ENCODE measurements at regions not wholly inside any gene's neighbourhood (a gene's known extent, or its start where the extent isn't known, plus 50 kb on each side); places are given as distances from the start of the nearest gene placed in this dataset.

DNA sequence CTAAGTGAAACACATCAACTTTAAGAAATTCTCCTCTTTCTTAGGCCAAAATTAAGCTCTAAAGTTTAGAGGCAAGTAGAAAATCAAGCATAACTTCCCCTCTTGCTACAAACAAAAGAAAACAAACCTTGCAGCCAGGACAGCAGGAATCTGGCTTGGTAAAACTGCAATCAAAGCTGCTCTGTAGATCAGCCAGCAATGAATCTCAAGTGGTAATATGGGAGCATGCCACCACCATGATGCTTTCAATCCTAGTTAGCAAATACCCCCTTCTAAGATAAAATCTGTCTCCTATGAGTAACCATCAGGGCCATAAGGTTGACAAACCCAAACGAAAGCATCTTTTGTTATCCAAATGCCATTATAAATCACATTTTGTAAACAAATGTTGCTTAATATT is 208.3 kb upstream of the PLSCR5 start:
- DNase-seq (no peak), ATAC-seq (no peak)
- Histone ChIP-seq H3K4me1 (ENCODE audit: control insufficient read depth, insufficient read depth, low read length) (no peaks in the 10 kb centered on the region), H3K27ac (ENCODE audit: low read length) (no peak overlapping the region), H3K27me3 (ENCODE audit: control insufficient read depth, insufficient read depth) (no peaks in the 10 kb centered on the region), H3K4me3 (ENCODE audit: low read length) (no peak overlapping the region), H3K9me3 (ENCODE audit: control insufficient read depth, low read length) (no peaks in the 10 kb centered on the region)
- 55% methylated on average over 1 of the region's 1 CpG for WGBS
- intact Hi-C loops (cut with DNase I) = no loop called here

DNA sequence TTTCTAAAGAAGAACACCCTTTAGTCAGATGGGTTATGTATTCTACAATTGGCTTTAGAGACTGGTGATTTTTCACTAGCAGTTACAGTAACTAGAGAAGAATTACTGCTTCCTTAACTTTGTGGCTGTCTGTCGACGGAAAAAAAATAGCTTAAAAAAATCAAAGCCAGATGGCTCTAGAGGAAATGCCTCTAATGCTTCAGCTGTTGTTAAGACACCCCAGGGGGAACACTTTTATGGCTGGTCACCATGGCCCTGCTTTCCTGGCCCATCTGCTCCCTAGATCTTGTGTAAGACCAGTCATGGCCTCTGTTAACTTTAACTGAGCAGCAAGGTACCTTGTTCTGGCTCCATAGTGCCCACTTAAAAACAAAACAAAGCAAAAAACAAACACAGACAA is 198.6 kb upstream of the PLSCR5 start:
- 45% methylated on average over 2 of the region's 2 CpGs for WGBS

GRCh38 chr3:146801492-146801891 is 196.3 kb upstream of the PLSCR5 start:
- DNase-seq (no peak), ATAC-seq (no peak)
- no peaks in the 10 kb centered on the region for H3K4me1 ChIP-seq (ENCODE audit: control insufficient read depth, insufficient read depth, low read length)
- no peak overlapping the region for H3K4me3 ChIP-seq (ENCODE audit: low read length)
- H3K27ac ChIP-seq (ENCODE audit: low read length) = no peak overlapping the region
- WGBS = 19% methylated on average over 2 of the region's 2 CpGs
- H3K9me3 ChIP-seq (ENCODE audit: control insufficient read depth, low read length) = no peaks in the 10 kb centered on the region
- intact Hi-C loops (cut with DNase I) = no loop called here
- no peaks in the 10 kb centered on the region for H3K27me3 ChIP-seq (ENCODE audit: control insufficient read depth, insufficient read depth)

More for the DNA sequence above, 198.6 kb upstream of the PLSCR5 start:
- ATAC-seq (no peak), DNase-seq (no peak)
- no peak overlapping the region for H3K4me3 ChIP-seq (ENCODE audit: low read length)
- no peaks in the 10 kb centered on the region for H3K9me3 ChIP-seq (ENCODE audit: control insufficient read depth, low read length)
- H3K27me3 ChIP-seq (ENCODE audit: control insufficient read depth, insufficient read depth) = no peaks in the 10 kb centered on the region
- H3K4me1 ChIP-seq (ENCODE audit: control insufficient read depth, insufficient read depth, low read length) = no peaks in the 10 kb centered on the region
- H3K27ac ChIP-seq (ENCODE audit: low read length) = no peak overlapping the region
- intact Hi-C loops (cut with DNase I) = no loop called here

- H3K4me1 ChIP-seq (ENCODE audit: control insufficient read depth, insufficient read depth, low read length) = no peaks in the 10 kb centered on the region
- ATAC-seq = no peak
- no peaks in the 10 kb centered on the region for H3K9me3 ChIP-seq (ENCODE audit: control insufficient read depth, low read length)
- WGBS = 80% methylated on average over 2 of the region's 2 CpGs
- no peak overlapping the region for H3K4me3 ChIP-seq (ENCODE audit: low read length)
- DNase-seq = no peak
- intact Hi-C loops (cut with DNase I) = no loop called here
- H3K27ac ChIP-seq (ENCODE audit: low read length) = no peak overlapping the region
- no peaks in the 10 kb centered on the region for H3K27me3 ChIP-seq (ENCODE audit: control insufficient read depth, insufficient read depth)
Observed at GRCh38 chr3:146800484-146800883, 195.3 kb upstream of the PLSCR5 start.

DNA sequence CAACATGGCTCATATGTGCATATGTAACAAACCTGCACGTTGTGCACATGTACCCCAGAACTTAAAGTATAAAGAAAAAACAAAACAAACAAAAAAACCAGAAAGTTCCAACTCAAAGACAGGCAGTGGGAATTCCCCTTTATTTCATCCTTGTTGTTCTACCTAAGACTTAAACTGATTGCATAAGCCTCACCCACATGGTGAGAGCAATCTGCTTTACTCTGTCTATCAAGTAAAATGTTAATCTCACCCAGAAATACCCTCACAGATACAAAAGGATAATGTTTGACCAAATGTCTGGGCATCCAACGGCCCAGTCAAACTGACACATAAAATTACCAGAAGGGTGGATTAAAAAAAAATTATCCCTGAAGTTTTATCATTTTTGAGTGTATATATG is 190.9 kb upstream of the PLSCR5 start:
- Histone ChIP-seq H3K4me3 (ENCODE audit: low read length) (no peak overlapping the region), H3K27ac (ENCODE audit: low read length) (no peak overlapping the region), H3K9me3 (ENCODE audit: control insufficient read depth, low read length) (no peaks in the 10 kb centered on the region), H3K4me1 (ENCODE audit: control insufficient read depth, insufficient read depth, low read length) (no peaks in the 10 kb centered on the region), H3K27me3 (ENCODE audit: control insufficient read depth, insufficient read depth) (no peaks in the 10 kb centered on the region)
- no peak for DNase-seq
- WGBS = 54% methylated on average over 2 of the region's 2 CpGs
- intact Hi-C loops (cut with DNase I) = no loop called here
- ATAC-seq = no peak

DNA sequence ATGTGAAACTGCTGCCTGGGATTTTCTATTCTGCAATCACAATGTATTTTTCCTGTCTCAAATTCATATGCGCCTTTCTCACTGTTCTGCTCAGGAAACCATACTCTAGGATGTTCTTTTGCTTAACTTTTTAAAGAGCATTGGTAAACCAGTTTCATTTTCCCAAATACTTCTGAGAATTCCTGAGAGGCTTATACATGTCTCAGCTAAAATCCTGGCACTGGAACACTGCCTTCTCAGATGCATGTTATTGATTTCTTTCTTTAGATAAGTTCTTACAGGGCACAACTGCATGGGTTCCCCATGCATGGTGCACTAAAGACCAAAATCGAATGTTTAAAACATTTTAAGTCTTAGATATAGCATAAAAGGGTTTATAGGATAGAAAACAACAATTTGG is 178.3 kb upstream of the PLSCR5 start:
- no peak for DNase-seq
- 73% methylated on average over 2 of the region's 2 CpGs for WGBS
- H3K4me1 ChIP-seq (ENCODE audit: control insufficient read depth, insufficient read depth, low read length) = no peaks in the 10 kb centered on the region
- no peaks in the 10 kb centered on the region for H3K9me3 ChIP-seq (ENCODE audit: control insufficient read depth, low read length)
- intact Hi-C loops (cut with DNase I) = no loop called here
- H3K4me3 ChIP-seq (ENCODE audit: low read length) = no peak overlapping the region
- no peak overlapping the region for H3K27ac ChIP-seq (ENCODE audit: low read length)
- no peaks in the 10 kb centered on the region for H3K27me3 ChIP-seq (ENCODE audit: control insufficient read depth, insufficient read depth)
- ATAC-seq = no peak

- no peak overlapping the region for H3K4me3 ChIP-seq (ENCODE audit: low read length)
- WGBS = 43% methylated on average over 2 of the region's 2 CpGs
- H3K27me3 ChIP-seq (ENCODE audit: control insufficient read depth, insufficient read depth) = no peaks in the 10 kb centered on the region
- no peaks in the 10 kb centered on the region for H3K4me1 ChIP-seq (ENCODE audit: control insufficient read depth, insufficient read depth, low read length)
- intact Hi-C loops (cut with DNase I) = no loop called here
- no peak overlapping the region for H3K27ac ChIP-seq (ENCODE audit: low read length)
- DNase-seq = no peak
- ATAC-seq = no peak
- no peaks in the 10 kb centered on the region for H3K9me3 ChIP-seq (ENCODE audit: control insufficient read depth, low read length)
Observed at GRCh38 chr3:146781606-146782005, 176.5 kb upstream of the PLSCR5 start.

DNA sequence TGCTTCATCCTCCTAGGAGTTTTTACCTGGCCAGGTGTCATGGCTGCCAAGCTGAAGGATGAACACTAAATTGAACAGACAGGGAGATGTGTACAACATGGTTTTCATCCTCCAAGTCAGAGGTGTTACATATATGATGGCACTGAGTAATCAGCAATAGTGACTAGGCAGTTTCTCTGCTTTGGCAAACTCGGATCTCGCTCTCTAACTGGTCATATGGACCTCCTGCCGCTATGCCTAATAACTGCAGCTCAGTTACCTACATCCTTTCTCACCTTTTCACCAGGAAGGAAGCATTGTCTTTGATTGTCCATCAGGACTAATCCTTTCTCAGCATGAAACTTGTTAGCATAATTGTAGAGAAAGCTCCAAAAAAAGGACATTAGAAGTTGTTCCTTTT is 175.9 kb upstream of the PLSCR5 start:
- no peak overlapping the region for H3K27ac ChIP-seq (ENCODE audit: low read length)
- DNase-seq (no peak), ATAC-seq (no peak)
- 35% methylated on average over 3 of the region's 3 CpGs for WGBS
- H3K4me3 ChIP-seq (ENCODE audit: low read length) = no peak overlapping the region
- H3K4me1 ChIP-seq (ENCODE audit: control insufficient read depth, insufficient read depth, low read length) = no peaks in the 10 kb centered on the region
- no peaks in the 10 kb centered on the region for H3K27me3 ChIP-seq (ENCODE audit: control insufficient read depth, insufficient read depth)
- no peaks in the 10 kb centered on the region for H3K9me3 ChIP-seq (ENCODE audit: control insufficient read depth, low read length)
- intact Hi-C loops (cut with DNase I) = no loop called here

- intact Hi-C loops (cut with DNase I) = no loop called here
- H3K27ac ChIP-seq (ENCODE audit: low read length) = no peak overlapping the region
- no peak for DNase-seq
- H3K4me3 ChIP-seq (ENCODE audit: low read length) = no peak overlapping the region
- no peaks in the 10 kb centered on the region for H3K4me1 ChIP-seq (ENCODE audit: control insufficient read depth, insufficient read depth, low read length)
- H3K27me3 ChIP-seq (ENCODE audit: control insufficient read depth, insufficient read depth) = no peaks in the 10 kb centered on the region
- no peak for ATAC-seq
- 82% methylated on average over 2 of the region's 2 CpGs for WGBS
- no peaks in the 10 kb centered on the region for H3K9me3 ChIP-seq (ENCODE audit: control insufficient read depth, low read length)
Observed at GRCh38 chr3:146780251-146780650, 175.1 kb upstream of the PLSCR5 start.

- no peak for ATAC-seq
- Histone ChIP-seq H3K4me3 (ENCODE audit: low read length) (no peak overlapping the region), H3K27me3 (ENCODE audit: control insufficient read depth, insufficient read depth) (no peaks in the 10 kb centered on the region), H3K9me3 (ENCODE audit: control insufficient read depth, low read length) (no peaks in the 10 kb centered on the region), H3K27ac (ENCODE audit: low read length) (no peak overlapping the region), H3K4me1 (ENCODE audit: control insufficient read depth, insufficient read depth, low read length) (no peaks in the 10 kb centered on the region)
- intact Hi-C loops (cut with DNase I) = no loop called here
- DNase-seq = no peak
Observed at GRCh38 chr3:146777941-146778340, 172.8 kb upstream of the PLSCR5 start.

- H3K4me3 ChIP-seq (ENCODE audit: low read length) = no peak overlapping the region
Observed at GRCh38 chr3:146772211-146772743, 167.1 kb upstream of the PLSCR5 start.

DNA sequence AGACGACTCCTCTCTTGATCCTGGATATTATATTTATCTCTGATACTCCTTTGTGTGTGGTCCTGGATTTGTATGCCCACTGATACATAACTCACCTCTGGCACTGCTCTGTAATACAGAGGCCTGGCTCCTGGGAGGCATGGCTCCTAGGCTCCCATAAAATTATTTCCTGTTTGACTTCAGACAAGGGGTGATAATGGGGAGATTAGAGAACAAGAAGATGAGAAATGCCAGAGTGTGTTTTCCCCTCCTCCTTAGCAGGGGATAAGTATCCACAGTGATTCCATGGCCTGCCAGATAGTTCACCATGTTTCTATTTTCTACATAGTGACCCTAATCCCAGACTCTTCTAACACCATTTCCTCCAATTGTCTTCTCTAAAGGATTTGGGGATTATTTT is 165.7 kb upstream of the PLSCR5 start:
- 54% methylated on average over 1 of the region's 1 CpG for WGBS
- DNase-seq (no peak), ATAC-seq (no peak)
- Histone ChIP-seq H3K27ac (ENCODE audit: low read length) (no peak overlapping the region), H3K9me3 (ENCODE audit: control insufficient read depth, low read length) (no peaks in the 10 kb centered on the region), H3K4me1 (ENCODE audit: control insufficient read depth, insufficient read depth, low read length) (no peaks in the 10 kb centered on the region), H3K4me3 (ENCODE audit: low read length) (no peak overlapping the region), H3K27me3 (ENCODE audit: control insufficient read depth, insufficient read depth) (no peaks in the 10 kb centered on the region)
- intact Hi-C loops (cut with DNase I) = no loop called here

More at GRCh38 chr3:146772211-146772743, 167.1 kb upstream of the PLSCR5 start:
- Histone ChIP-seq H3K4me1 (ENCODE audit: control insufficient read depth, insufficient read depth, low read length) (no peaks in the 10 kb centered on the region), H3K9me3 (ENCODE audit: control insufficient read depth, low read length) (no peaks in the 10 kb centered on the region), H3K27me3 (ENCODE audit: control insufficient read depth, insufficient read depth) (no peaks in the 10 kb centered on the region), H3K27ac (ENCODE audit: low read length) (no peak overlapping the region)
- intact Hi-C loops (cut with DNase I) = no loop called here
- ATAC-seq (no peak), DNase-seq (peak in 2 of 3 donors; percentile 46)
- WGBS = 97% methylated on average over 34 of the region's 34 CpGs
